ENCODE measurements at regions not wholly inside any gene's neighbourhood (a gene's known extent, or its start where the extent isn't known, plus 50 kb on each side); places are given as distances from the start of the nearest gene placed in this dataset.
A peak's percentile ranks its signal among the peaks of the same experiment; 100 is the strongest.

DNA sequence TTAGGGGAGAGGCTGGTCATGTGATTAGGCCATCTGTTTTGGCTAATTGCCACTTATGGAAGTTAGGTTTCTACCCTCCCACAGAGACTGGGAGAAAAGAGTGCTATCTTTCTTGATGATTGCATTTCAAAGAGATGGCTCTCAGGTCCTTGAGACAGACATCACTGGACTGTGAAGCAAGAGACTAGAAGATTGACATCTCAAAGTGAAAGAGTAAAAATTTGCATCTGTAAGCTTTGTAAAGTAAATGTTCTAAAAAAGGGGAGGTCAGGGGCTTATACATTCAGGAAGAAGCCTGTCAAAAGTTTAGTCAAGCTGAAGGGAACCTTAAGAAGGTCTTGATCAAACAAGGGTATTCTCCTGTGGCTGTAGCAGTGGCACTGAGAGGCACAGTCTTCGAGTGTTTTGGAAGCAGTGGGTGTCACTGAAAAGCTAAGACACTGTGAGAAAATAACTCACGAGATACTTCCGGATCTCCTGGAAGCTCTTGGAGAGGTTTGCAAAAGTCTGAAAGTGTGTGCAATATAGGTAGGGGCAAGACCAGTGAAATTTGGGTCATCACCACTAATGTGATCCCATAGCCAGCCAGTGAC lies 342.1 kb downstream of the PHF14 start:
- peak; percentile 12 for DNase-seq (ENCODE audit: extremely low spot score)
- ChIA-PET POLR2A (no interaction called here), CTCF (interaction anchor here (0.9 kb wide), 1 partner anchor 376 kb away, joined by 3 read pairs; a partner anchor contains a TSS)
- TF ChIP-seq, protein P1, sequence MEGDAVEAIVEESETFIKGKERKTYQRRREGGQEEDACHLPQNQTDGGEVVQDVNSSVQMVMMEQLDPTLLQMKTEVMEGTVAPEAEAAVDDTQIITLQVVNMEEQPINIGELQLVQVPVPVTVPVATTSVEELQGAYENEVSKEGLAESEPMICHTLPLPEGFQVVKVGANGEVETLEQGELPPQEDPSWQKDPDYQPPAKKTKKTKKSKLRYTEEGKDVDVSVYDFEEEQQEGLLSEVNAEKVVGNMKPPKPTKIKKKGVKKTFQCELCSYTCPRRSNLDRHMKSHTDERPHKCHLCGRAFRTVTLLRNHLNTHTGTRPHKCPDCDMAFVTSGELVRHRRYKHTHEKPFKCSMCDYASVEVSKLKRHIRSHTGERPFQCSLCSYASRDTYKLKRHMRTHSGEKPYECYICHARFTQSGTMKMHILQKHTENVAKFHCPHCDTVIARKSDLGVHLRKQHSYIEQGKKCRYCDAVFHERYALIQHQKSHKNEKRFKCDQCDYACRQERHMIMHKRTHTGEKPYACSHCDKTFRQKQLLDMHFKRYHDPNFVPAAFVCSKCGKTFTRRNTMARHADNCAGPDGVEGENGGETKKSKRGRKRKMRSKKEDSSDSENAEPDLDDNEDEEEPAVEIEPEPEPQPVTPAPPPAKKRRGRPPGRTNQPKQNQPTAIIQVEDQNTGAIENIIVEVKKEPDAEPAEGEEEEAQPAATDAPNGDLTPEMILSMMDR (IDR thresholded peaks at IDR 0.05; ENCODE audit: control extremely low read depth, extremely low read depth, low read depth, missing control alignments): no peak

- ChIA-PET POLR2A (no interaction called here), CTCF (no interaction called here)
- DNase-seq (ENCODE audit: extremely low spot score): no peak
- TF ChIP-seq, protein P1 (IDR thresholded peaks at IDR 0.05; ENCODE audit: control extremely low read depth, extremely low read depth, low read depth, missing control alignments): no peak
These were observed 344.1 kb downstream of the PHF14 start for GRCh38 chr7:11317766-11318165.

DNA sequence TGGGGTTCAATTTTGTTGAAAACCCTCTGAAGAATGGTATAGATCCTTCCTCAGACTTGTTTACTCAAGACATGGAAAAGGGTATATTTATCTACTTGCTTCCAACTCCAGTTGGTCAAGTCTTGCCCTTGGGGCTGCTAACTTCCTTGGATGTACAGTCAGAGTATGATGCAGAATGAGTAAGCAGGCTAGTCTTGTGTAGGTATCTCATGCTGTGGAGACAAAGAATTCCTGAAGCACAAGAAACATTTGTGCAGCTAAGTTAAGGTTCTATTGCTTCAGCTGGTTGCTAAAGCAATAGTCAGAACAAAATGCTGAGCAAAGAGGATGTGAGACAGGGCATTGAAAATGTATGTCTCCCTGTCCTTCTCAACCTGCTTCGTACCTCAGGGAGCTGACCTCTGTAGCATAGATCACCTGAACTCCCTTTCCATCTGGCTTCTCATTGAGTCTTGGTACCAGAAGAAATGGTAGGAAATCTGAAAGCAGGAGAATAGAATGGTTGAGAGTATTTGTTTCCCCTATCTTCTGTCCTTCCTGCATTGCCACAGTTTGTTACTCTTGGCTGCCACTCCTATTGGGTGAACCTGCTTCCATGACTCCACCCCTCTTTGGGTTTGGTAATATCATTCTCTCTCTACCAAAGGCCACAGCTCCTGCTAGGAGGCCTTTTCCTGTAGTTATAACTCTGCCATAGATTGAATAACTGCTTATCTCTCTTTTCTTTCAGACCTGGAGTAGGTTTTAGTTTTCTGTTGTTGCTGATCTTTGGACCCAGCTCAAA lies 346.0 kb downstream of the PHF14 start:
- ChIA-PET POLR2A (no interaction called here), CTCF (interaction anchor here (0.9 kb wide), 1 partner anchor 9 kb away, joined by 3 read pairs; no protein-coding TSS in a partner anchor)
- DNase-seq (ENCODE audit: extremely low spot score): no peak

More for the DNA sequence above, 346.0 kb downstream of the PHF14 start:
- TF ChIP-seq, protein P1 (IDR thresholded peaks at IDR 0.05; ENCODE audit: control extremely low read depth, extremely low read depth, low read depth, missing control alignments): no peak
